CD4-positive, CD25-positive, alpha-beta regulatory T cell (primary cell): ENCODE measurements at regions not wholly inside any gene's neighbourhood (a gene's known extent, or its start where the extent isn't known, plus 50 kb on each side); places are given as distances from the start of the nearest gene placed in this dataset.
"Not testable (repeated sequence)": the region's sequence is repeated elsewhere in the genome, so short reads cannot be mapped to it uniquely, and the experiment has no call there.

Experiments
- ATAC-seq, 2 donors: fragments of 150-1000 bp; cut with Tn5 transposase; one replicate each; pipeline ENCODE4 v1.10.0; 2021; ENCODE audit warnings: low read depth in 2 of 2, moderate number of reproducible peaks in 2 of 2, moderate library complexity in 1 of 2
- DNase-seq, 3 donors: peaks; one replicate each; pipeline versions ENCODE4 v3.0.0 to v3.0.0-alpha.2; 2012 to 2022; ENCODE audit warnings: mixed read lengths in 1 of 3
- H3K27ac ChIP-seq: one replicate; pipeline ENCODE4 v1.7.0; 2013; ENCODE audit warnings: mild to moderate bottlenecking, low read length; ENCODE audit not compliant: insufficient read depth, poor library complexity, severe bottlenecking
- H3K27me3 ChIP-seq: one replicate; pipeline ENCODE4 v1.7.0; 2013; ENCODE audit warnings: low read length; ENCODE audit not compliant: control insufficient read depth, insufficient read depth
- H3K36me3 ChIP-seq: one replicate; pipeline ENCODE4 v1.7.0; 2013; ENCODE audit warnings: mild to moderate bottlenecking, low read length, moderate library complexity; ENCODE audit not compliant: control insufficient read depth, insufficient read depth
- H3K4me1 ChIP-seq: 2 replicates; pipeline ENCODE4 v1.7.0; 2013; ENCODE audit warnings: mild to moderate bottlenecking, low read length; ENCODE audit not compliant: insufficient read depth, control insufficient read depth, poor library complexity, severe bottlenecking
- H3K4me3 ChIP-seq: one replicate; pipeline ENCODE4 v1.7.0; 2013; ENCODE audit warnings: low read depth, mild to moderate bottlenecking, low read length, moderate library complexity
- H3K9me3 ChIP-seq, 2 experiments: 1 replicate in 1 of 2; 2 replicates in 1 of 2; pipeline ENCODE4 v1.7.0; 2013; ENCODE audit warnings: low read length in 2 of 2, mild to moderate bottlenecking in 1 of 2, moderate library complexity in 1 of 2; ENCODE audit not compliant: control insufficient read depth in 2 of 2
- H3K27ac Mint-ChIP-seq, 3 donors: one replicate each; pipeline ENCODE4 v1.8.0; 2020 to 2022; ENCODE audit warnings: mild to moderate bottlenecking in 3 of 3, mixed read lengths in 3 of 3, moderate library complexity in 2 of 3
- H3K27me3 Mint-ChIP-seq: one replicate; pipeline ENCODE4 v1.8.0; 2022; ENCODE audit warnings: mild to moderate bottlenecking, mixed read lengths
- H3K36me3 Mint-ChIP-seq: one replicate; pipeline ENCODE4 v1.8.0; 2020; ENCODE audit warnings: mixed read lengths
- H3K4me1 Mint-ChIP-seq, 4 donors: one replicate each; pipeline ENCODE4 v1.8.0; 2020 to 2022; ENCODE audit warnings: mixed read lengths in 4 of 4, mild to moderate bottlenecking in 1 of 4
- H3K4me3 Mint-ChIP-seq, 4 donors: one replicate each; pipeline ENCODE4 v1.8.0; 2020 to 2022; ENCODE audit warnings: mild to moderate bottlenecking in 4 of 4, mixed read lengths in 4 of 4, moderate library complexity in 3 of 4
- H3K9me3 Mint-ChIP-seq, 7 donors: one replicate each; pipeline ENCODE4 v1.8.0; 2020 to 2022; ENCODE audit warnings: mixed read lengths in 7 of 7, mild to moderate bottlenecking in 3 of 7, moderate library complexity in 2 of 7

DNA sequence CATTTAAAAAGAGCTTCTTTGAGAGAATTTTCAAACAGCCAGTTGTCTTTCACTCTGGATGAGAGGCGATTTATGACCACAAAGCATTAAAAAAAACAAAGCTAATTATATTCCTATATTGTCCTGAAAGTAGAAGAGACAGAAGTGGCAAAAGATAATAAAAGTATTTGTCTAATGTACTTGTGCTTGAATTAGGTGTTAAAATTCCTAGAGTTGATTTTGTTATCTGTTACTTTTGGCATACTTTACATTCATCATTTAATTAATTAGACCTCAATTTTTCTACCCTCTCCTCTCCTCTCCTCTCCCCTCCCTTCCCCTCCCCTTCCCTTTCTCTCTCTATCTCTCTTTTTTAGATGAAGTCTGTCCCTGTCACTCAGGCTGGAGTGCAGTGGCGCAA, 635.1 kb upstream of the ZNF385D start:
- Histone ChIP-seq H3K9me3 (peaks cover 0 to 11% of the 10 kb centered on the region in 2 experiments), H3K36me3 (no peaks in the 10 kb centered on the region), H3K4me3 (no peak overlapping the region), H3K27me3 (no peaks in the 10 kb centered on the region), H3K27ac (no peak overlapping the region), H3K4me1 (no peaks in the 10 kb centered on the region)
- DNase-seq (no peak), ATAC-seq (no peak)
- Mint-ChIP-seq H3K4me1 (no peaks in the 10 kb centered on the region), H3K9me3 (peaks cover 0 to 12% (median 8%) of the 10 kb centered on the region in 7 donors), H3K27me3 (no peaks in the 10 kb centered on the region), H3K27ac (no peak overlapping the region), H3K36me3 (no peaks in the 10 kb centered on the region), H3K4me3 (no peak overlapping the region)

DNA sequence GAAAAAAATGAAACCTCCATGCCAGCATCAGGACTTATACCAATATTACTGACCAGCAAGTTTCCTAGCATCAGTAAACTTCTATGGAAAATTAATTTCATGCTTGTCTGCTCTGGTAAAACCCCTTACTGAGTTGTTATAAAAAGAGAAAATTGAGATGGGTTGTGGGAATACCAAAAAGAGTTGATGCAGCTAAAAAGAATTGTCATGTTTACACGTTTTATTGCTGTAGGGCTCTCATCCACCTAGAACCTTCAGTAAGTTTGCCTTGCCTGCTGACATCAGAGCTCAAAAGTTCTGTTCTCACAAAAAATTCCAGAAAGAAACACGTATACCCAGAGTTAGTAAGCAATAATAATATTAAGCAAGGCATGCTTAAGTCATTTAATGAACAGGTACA, 641.3 kb upstream of the ZNF385D start:
- H3K27ac ChIP-seq, result no peak overlapping the region
- no peak overlapping the region for H3K4me3 ChIP-seq
- H3K9me3 ChIP-seq, result peaks cover 0 to 5% of the 10 kb centered on the region in 2 experiments
- Mint-ChIP-seq H3K27me3 (no peaks in the 10 kb centered on the region), H3K27ac (no peak overlapping the region), H3K36me3 (no peaks in the 10 kb centered on the region), H3K4me3 (no peak overlapping the region), H3K4me1 (peaks cover 0 to 4% (median 0%) of the 10 kb centered on the region in 4 donors), H3K9me3 (peaks cover 0 to 10% (median 5%) of the 10 kb centered on the region in 7 donors)
- ATAC-seq, result no peak
- H3K4me1 ChIP-seq, result no peaks in the 10 kb centered on the region
- H3K27me3 ChIP-seq, result no peaks in the 10 kb centered on the region
- no peaks in the 10 kb centered on the region for H3K36me3 ChIP-seq
- DNase-seq, result no peak

DNA sequence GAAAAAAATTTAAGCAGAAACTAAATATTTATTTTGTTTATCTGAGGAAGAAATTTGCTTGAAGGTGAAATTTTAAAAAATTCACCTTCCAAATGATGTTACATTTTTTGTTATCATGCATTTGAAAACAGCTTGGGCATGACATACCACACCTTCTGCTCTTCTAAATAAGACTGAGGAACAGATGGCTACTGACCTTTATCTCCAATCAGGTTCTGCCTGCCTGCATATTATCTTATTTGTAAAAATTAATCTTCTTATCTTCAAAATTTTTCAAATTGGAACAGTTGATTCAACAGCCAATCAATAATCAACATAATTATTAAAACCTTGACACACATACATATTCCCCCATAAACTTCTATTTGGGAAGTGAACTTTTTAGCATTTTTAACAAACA, 641.8 kb upstream of the ZNF385D start:
- ATAC-seq (no peak), DNase-seq (no peak)
- H3K4me1 ChIP-seq, result no peaks in the 10 kb centered on the region
- H3K27ac ChIP-seq, result no peak overlapping the region
- Mint-ChIP-seq H3K36me3 (no peaks in the 10 kb centered on the region), H3K27ac (no peak overlapping the region), H3K4me1 (peaks cover 0 to 4% (median 0%) of the 10 kb centered on the region in 4 donors), H3K9me3 (peaks cover 0 to 15% (median 8%) of the 10 kb centered on the region in 7 donors), H3K4me3 (no peak overlapping the region), H3K27me3 (no peaks in the 10 kb centered on the region)
- no peak overlapping the region for H3K4me3 ChIP-seq
- no peaks in the 10 kb centered on the region for H3K27me3 ChIP-seq
- no peaks in the 10 kb centered on the region for H3K36me3 ChIP-seq
- peaks cover 0 to 5% of the 10 kb centered on the region in 2 experiments for H3K9me3 ChIP-seq

DNA sequence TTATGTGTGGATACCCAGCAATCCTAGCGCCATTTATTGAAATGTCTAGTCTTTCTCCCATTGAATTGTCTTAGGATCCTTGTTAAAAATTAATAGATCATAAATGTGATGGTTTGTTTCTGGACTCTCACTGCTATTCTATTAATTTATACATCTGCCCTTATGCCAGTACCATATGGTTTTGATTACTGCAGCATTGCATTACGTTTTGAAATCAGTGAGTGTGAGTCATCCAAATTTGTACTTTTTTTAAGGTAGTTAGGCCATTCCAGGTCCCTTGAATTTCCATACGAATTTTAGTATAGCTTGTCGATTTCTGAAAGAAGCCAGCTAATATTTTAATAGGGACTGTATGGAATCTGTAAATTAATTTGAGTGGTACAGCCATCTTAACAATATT, 648.6 kb upstream of the ZNF385D start:
- H3K27me3 Mint-ChIP-seq, result no peaks in the 10 kb centered on the region
- peaks cover 0 to 18% (median 9%) of the 10 kb centered on the region in 7 donors for H3K9me3 Mint-ChIP-seq

DNA sequence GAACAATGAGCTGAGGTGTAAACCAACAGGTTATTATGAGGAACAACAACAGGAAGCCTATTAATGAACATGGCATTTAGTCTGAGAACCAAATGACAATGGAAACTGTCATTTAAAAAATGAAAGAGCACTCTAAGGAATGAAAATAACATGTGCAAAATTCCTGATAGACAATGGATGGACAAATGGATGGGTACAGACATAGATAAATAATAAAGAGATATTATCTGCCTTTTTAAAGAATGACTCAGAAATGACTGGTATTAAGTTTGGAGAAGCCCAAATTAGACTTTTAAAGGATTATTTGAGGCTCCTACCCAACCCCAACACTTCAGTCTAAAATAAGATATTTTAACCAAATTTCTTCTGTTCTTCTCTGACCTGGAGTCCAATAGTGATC, 650.5 kb upstream of the ZNF385D start:
- no peak overlapping the region for H3K27ac Mint-ChIP-seq
- no peak overlapping the region for H3K4me3 Mint-ChIP-seq

More for the DNA sequence above, 648.6 kb upstream of the ZNF385D start:
- Histone ChIP-seq H3K27me3 (no peaks in the 10 kb centered on the region), H3K27ac (no peak overlapping the region), H3K9me3 (peaks cover 0 to 2% of the 10 kb centered on the region in 2 experiments), H3K4me3 (no peak overlapping the region), H3K36me3 (no peaks in the 10 kb centered on the region), H3K4me1 (no peaks in the 10 kb centered on the region)
- peaks cover 0 to 4% (median 0%) of the 10 kb centered on the region in 4 donors for H3K4me1 Mint-ChIP-seq
- DNase-seq (no peak), ATAC-seq (no peak)
- no peak overlapping the region for H3K4me3 Mint-ChIP-seq
- H3K36me3 Mint-ChIP-seq, result no peaks in the 10 kb centered on the region
- H3K27ac Mint-ChIP-seq, result no peak overlapping the region

DNA sequence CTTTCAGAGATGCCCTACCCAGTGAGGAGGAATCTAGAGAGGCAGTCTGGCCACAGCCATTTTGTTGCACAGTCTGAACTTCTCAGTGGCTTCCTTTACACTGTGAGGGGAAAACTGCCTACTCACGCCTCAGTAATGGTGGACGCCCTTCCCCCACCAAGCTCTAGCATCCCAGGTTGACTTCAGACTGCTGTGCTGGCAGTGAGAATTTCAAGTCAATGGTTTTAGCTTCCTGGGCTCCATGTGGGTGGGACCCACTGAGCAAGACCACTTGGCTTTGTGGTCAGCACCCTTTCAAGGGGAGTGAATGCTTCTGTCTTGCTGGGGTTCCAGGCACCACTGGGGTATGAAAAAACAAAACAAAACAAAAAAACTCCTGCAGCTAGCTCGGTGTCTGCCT, 663.2 kb upstream of the ZNF385D start:
- Mint-ChIP-seq H3K36me3 (no peaks in the 10 kb centered on the region), H3K27ac (no peak overlapping the region), H3K27me3 (no peaks in the 10 kb centered on the region), H3K4me3 (no peak overlapping the region), H3K9me3 (peaks cover 2 to 31% (median 10%) of the 10 kb centered on the region in 7 donors), H3K4me1 (no peaks in the 10 kb centered on the region)
- no peaks in the 10 kb centered on the region for H3K27me3 ChIP-seq
- H3K9me3 ChIP-seq, result peaks cover 0 to 2% of the 10 kb centered on the region in 2 experiments
- DNase-seq (no peak), ATAC-seq (no peak)
- no peak overlapping the region for H3K4me3 ChIP-seq
- H3K4me1 ChIP-seq, result no peaks in the 10 kb centered on the region
- H3K27ac ChIP-seq, result no peak overlapping the region
- no peaks in the 10 kb centered on the region for H3K36me3 ChIP-seq

More for the DNA sequence above, 650.5 kb upstream of the ZNF385D start:
- DNase-seq (no peak), ATAC-seq (no peak)
- H3K36me3 Mint-ChIP-seq, result no peaks in the 10 kb centered on the region
- Histone ChIP-seq H3K27me3 (no peaks in the 10 kb centered on the region), H3K9me3 (peaks cover 0 to 2% of the 10 kb centered on the region in 2 experiments), H3K4me3 (no peak overlapping the region), H3K36me3 (no peaks in the 10 kb centered on the region), H3K27ac (no peak overlapping the region), H3K4me1 (no peaks in the 10 kb centered on the region)
- no peaks in the 10 kb centered on the region for H3K4me1 Mint-ChIP-seq
- peaks cover 0 to 18% (median 7%) of the 10 kb centered on the region in 7 donors for H3K9me3 Mint-ChIP-seq
- H3K27me3 Mint-ChIP-seq, result no peaks in the 10 kb centered on the region

DNA sequence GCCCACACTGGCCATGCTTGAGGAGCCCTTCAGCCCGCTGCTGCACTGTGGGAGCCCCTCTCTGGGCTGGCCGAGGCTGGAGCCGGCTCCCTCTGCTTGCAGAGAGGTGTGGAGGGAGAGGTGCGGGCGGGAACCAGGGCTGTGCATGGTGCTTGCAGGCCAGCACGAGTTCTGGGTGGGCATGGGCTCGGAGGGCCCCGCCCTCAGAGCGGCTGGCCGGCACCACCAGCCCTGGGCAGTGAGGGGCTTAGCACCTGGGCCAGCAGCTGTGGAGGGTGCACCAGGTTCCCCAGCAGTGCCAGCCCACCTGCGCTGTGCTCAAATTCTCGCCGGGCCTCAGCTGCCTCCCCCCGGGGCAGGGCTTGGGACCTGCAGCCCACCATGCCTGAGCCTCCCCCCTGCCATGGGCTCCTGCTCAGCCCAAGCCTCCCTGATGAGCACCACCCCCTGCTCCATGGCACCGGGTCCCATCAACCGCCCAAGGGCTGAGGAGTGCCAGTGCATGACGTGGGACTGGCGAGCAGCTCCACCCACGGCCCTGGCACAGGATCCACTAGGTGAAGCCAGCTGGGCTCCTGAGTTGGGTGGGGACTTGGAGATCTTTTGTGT, 665.9 kb upstream of the ZNF385D start:
- H3K27me3 Mint-ChIP-seq, H3K36me3 Mint-ChIP-seq, H3K36me3 ChIP-seq, H3K27ac Mint-ChIP-seq, ATAC-seq, H3K27ac ChIP-seq, H3K4me3 Mint-ChIP-seq, H3K4me3 ChIP-seq, H3K4me1 ChIP-seq, H3K9me3 ChIP-seq, DNase-seq, H3K27me3 ChIP-seq, H3K4me1 Mint-ChIP-seq: not testable (repeated sequence)
- H3K9me3 Mint-ChIP-seq, result peaks cover 2 to 12% (median 10%) of the 10 kb centered on the region in 7 donors

DNA sequence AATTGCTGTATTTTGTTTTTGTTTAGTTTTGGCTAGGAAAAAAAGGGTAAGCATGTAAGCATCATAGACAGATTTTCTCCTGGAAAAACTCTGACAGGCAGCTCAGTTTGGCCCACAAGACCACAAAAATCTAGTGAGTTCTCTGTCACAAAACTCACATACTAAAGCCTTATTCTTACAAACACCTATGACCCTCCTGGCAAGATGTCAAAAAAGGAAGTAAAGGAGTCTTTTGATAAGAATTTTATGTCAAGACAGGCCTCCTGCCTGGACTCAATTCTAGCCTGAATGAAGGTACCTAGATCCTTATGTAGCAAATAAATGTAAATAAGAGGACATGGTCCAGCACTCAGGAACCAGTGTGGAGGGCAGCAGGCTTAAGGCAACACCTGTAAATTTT, 668.3 kb upstream of the ZNF385D start:
- no peak for DNase-seq
- no peak overlapping the region for H3K27ac Mint-ChIP-seq

More for the DNA sequence above, 668.3 kb upstream of the ZNF385D start:
- no peaks in the 10 kb centered on the region for H3K4me1 Mint-ChIP-seq
- ATAC-seq, result no peak
- no peaks in the 10 kb centered on the region for H3K4me1 ChIP-seq
- H3K4me3 Mint-ChIP-seq, result no peak overlapping the region
- H3K36me3 ChIP-seq, result no peaks in the 10 kb centered on the region
- H3K27me3 ChIP-seq, result no peaks in the 10 kb centered on the region
- no peaks in the 10 kb centered on the region for H3K27me3 Mint-ChIP-seq
- no peaks in the 10 kb centered on the region for H3K36me3 Mint-ChIP-seq
- no peak overlapping the region for H3K27ac ChIP-seq
- no peak overlapping the region for H3K4me3 ChIP-seq
- no peaks in the 10 kb centered on the region for H3K9me3 ChIP-seq
- peaks cover 0 to 11% (median 7%) of the 10 kb centered on the region in 7 donors for H3K9me3 Mint-ChIP-seq
